HepG2 (cell line): ENCODE measurements at regions not wholly inside any gene's neighbourhood (a gene's known extent, or its start where the extent isn't known, plus 50 kb on each side); places are given as distances from the start of the nearest gene placed in this dataset.

ENCODE experiments used
- BHLHE40 ChIP-seq: IDR thresholded peaks from 2 replicates; pipeline ENCODE4 v1.6.1; 2011; ENCODE audit warnings: low read length, improper control_type of control experiment
- CHD2 ChIP-seq: IDR thresholded peaks from 2 replicates; pipeline ENCODE4 v1.6.1; 2011; ENCODE audit warnings: low read depth, low read length, improper control_type of control experiment
- CTCF ChIP-seq: sonication (generic); formaldehyde crosslinking; IDR thresholded peaks from 2 replicates; pipeline ENCODE4 v1.5.0; 2020; ENCODE audit warnings: mild to moderate bottlenecking, missing genetic modification reagents, moderate library complexity
- ZNF230 ChIP-seq: sonication (generic); formaldehyde crosslinking; IDR thresholded peaks from 2 replicates; pipeline ENCODE4 v1.4.0; 2020; ENCODE audit warnings: mild to moderate bottlenecking, missing genetic modification reagents
- TF ChIP-seq, protein P1 (sequence below): sonication (generic); formaldehyde crosslinking; IDR thresholded peaks from 2 replicates; pipeline ENCODE4 v1.4.0; 2020; ENCODE audit warnings: mild to moderate bottlenecking, missing genetic modification reagents, borderline replicate concordance

- TF ChIP-seq BHLHE40 (no peak), CHD2 (no peak), ZNF230 (no peak), CTCF (CRISPR knock-in tag) (no peak)
- TF ChIP-seq, protein P1, sequence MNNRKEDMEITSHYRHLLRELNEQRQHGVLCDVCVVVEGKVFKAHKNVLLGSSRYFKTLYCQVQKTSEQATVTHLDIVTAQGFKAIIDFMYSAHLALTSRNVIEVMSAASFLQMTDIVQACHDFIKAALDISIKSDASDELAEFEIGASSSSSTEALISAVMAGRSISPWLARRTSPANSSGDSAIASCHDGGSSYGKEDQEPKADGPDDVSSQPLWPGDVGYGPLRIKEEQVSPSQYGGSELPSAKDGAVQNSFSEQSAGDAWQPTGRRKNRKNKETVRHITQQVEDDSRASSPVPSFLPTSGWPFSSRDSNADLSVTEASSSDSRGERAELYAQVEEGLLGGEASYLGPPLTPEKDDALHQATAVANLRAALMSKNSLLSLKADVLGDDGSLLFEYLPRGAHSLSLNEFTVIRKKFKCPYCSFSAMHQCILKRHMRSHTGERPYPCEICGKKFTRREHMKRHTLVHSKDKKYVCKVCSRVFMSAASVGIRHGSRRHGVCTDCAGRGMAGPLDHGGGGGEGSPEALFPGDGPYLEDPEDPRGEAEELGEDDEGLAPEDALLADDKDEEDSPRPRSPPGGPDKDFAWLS = no peak
Measured at GRCh38 chrX:64097891-64098290, 107.6 kb downstream of the AMER1 start.
